ENCODE measurements at regions not wholly inside any gene's neighbourhood (a gene's known extent, or its start where the extent isn't known, plus 50 kb on each side); places are given as distances from the start of the nearest gene placed in this dataset.

DNA sequence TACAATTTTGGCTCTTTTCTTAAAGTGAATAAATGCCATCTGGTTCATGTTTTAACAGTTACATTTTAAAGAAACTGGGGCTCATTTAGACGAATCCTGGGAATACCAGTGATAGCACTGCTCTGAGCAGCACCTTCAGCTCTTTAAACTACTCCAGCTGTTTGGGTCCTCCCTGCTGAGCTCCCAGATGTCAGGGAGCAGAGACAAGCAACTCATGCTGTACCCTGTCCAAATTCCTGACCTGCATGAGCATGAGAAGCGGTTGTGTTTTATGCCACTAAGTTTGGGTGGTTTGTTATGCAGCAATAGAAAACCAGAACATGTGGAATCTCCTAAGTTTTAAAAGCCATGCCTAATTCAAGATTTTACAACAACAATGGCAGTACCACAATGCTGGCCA, 90.0 kb downstream of the FDX1 start:
- in situ Hi-C loops (cut with MboI), result no loop called here
- H3K36me3 ChIP-seq (ENCODE audit: control insufficient read depth, insufficient read depth, low read length), result no peaks in the 10 kb centered on the region
- CTCF ChIA-PET (ENCODE audit: low intra/inter-chr PET ratio), result no interaction called here
- peaks cover 0 to 4% of the 10 kb centered on the region in 2 experiments; a peak in 1 of 5 replicates for H3K27me3 ChIP-seq (ENCODE audit: control insufficient read depth in 2 of 2, insufficient read depth in 2 of 2, low read length in 2 of 2)
- 0% methylated on average over 2 of the region's 2 CpGs for WGBS (ENCODE audit: insufficient coverage, low coverage, missing lambda C conversion rate)
- H3K4me1 ChIP-seq (replicated peaks in 1 of 2; ENCODE audit: control insufficient read depth in 2 of 2, insufficient read depth in 2 of 2, low read length in 2 of 2), result no peaks in the 10 kb centered on the region
- H3K9ac ChIP-seq (ENCODE audit: insufficient read depth in 1 of 2, low read depth in 2 of 2, low read length in 2 of 2), result no peak overlapping the region
- TF ChIP-seq POLR2AphosphoS5 (IDR thresholded peaks at IDR 0.05; ENCODE audit: control insufficient read depth, insufficient read depth, low read depth, low read length) (no peak), MECOM (CRISPR knock-in tag; IDR thresholded peaks at IDR 0.05) (no peak), HCFC1 (IDR thresholded peaks at IDR 0.05; ENCODE audit: low read depth, low read length) (no peak), NCOA6 (IDR thresholded peaks at IDR 0.05) (no peak), ZKSCAN8 (CRISPR knock-in tag; IDR thresholded peaks at IDR 0.05) (no peak)
- TF ChIP-seq, protein P1, sequence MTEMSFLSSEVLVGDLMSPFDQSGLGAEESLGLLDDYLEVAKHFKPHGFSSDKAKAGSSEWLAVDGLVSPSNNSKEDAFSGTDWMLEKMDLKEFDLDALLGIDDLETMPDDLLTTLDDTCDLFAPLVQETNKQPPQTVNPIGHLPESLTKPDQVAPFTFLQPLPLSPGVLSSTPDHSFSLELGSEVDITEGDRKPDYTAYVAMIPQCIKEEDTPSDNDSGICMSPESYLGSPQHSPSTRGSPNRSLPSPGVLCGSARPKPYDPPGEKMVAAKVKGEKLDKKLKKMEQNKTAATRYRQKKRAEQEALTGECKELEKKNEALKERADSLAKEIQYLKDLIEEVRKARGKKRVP (CRISPR knock-in tag; IDR thresholded peaks at IDR 0.05), result no peak
- ATAC-seq, result no peak
- intact Hi-C loops (cut with micrococcal nuclease), result loop anchor here (10.0 kb wide), 1 partner anchor 315 kb away; no protein-coding TSS in a partner anchor
- no peaks in the 10 kb centered on the region for H4K20me1 ChIP-seq (replicated peaks; ENCODE audit: control insufficient read depth, insufficient read depth, low read length)
- no peak for FAIRE-seq
- DNase-seq (ENCODE audit: extremely low read depth in 1 of 4, low spot score in 3 of 4), result no peak
- no peak overlapping the region for H2AFZ ChIP-seq (ENCODE audit: low read depth, low read length)
- no peak overlapping the region for H3K4me2 ChIP-seq (ENCODE audit: insufficient read depth, low read length)
- H3K79me2 ChIP-seq (ENCODE audit: control insufficient read depth, insufficient read depth, low read length), result no peaks in the 10 kb centered on the region
- no TSS peak for BruUV-seq (replicated peaks)
- no peak overlapping the region for H3K4me3 ChIP-seq
- H3K27ac ChIP-seq (ENCODE audit: extremely low read depth, low read depth, low read length), result no peak overlapping the region
- no peaks in the 10 kb centered on the region for H3K9me1 ChIP-seq (ENCODE audit: control insufficient read depth, insufficient read depth, low read length)
- POLR2A ChIA-PET, result no interaction called here
- no peaks in the 10 kb centered on the region for H3K9me3 ChIP-seq (replicated peaks; ENCODE audit: control insufficient read depth, insufficient read depth, low read depth, low read length)

DNA sequence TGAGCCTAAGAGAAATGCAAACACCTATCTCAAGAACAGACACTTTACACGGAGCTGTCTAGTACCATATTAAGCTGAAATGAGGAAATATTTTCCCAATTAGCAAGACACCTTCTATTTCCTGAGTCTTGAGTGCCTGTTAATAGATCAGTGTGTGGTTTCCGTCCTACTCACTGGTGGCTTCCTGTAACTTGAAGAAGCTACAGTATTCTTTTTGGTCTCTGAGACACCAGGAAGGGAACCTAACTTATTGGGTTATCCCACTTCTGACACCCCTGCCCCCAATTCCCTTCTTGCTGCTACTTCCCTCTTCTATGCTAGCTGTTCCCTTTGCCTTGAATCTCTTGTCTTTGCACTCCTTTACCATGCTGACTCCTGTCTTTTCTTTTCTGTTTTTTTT, 92.7 kb downstream of the FDX1 start:
- intact Hi-C loops (cut with micrococcal nuclease) (loop anchor here (10.0 kb wide), 1 partner anchor 318 kb away; no protein-coding TSS in a partner anchor), in situ Hi-C loops (cut with MboI) (no loop called here)
- Histone ChIP-seq H2AFZ (ENCODE audit: low read depth, low read length) (no peak overlapping the region), H3K27ac (ENCODE audit: extremely low read depth, low read depth, low read length) (no peak overlapping the region), H3K36me3 (ENCODE audit: control insufficient read depth, insufficient read depth, low read length) (no peaks in the 10 kb centered on the region), H3K9me3 (replicated peaks; ENCODE audit: control insufficient read depth, insufficient read depth, low read depth, low read length) (no peaks in the 10 kb centered on the region), H4K20me1 (replicated peaks; ENCODE audit: control insufficient read depth, insufficient read depth, low read length) (no peaks in the 10 kb centered on the region), H3K4me3 (no peak overlapping the region), H3K4me1 (replicated peaks in 1 of 2; ENCODE audit: control insufficient read depth in 2 of 2, insufficient read depth in 2 of 2, low read length in 2 of 2) (no peaks in the 10 kb centered on the region), H3K79me2 (ENCODE audit: control insufficient read depth, insufficient read depth, low read length) (no peaks in the 10 kb centered on the region), H3K27me3 (ENCODE audit: control insufficient read depth in 2 of 2, insufficient read depth in 2 of 2, low read length in 2 of 2) (no peaks in the 10 kb centered on the region), H3K9me1 (ENCODE audit: control insufficient read depth, insufficient read depth, low read length) (no peaks in the 10 kb centered on the region), H3K4me2 (ENCODE audit: insufficient read depth, low read length) (no peak overlapping the region), H3K9ac (ENCODE audit: insufficient read depth in 1 of 2, low read depth in 2 of 2, low read length in 2 of 2) (no peak overlapping the region)
- DNase-seq (ENCODE audit: extremely low read depth in 1 of 4, low spot score in 3 of 4) (peak in 1 of 4 experiments; percentile 3), ATAC-seq (no peak), FAIRE-seq (no peak)
- no TSS peak for BruUV-seq (replicated peaks)
- POLR2A ChIA-PET, result interaction anchor here (0.6 kb wide), 1 partner anchor 37 kb away, joined by 5 read pairs; no protein-coding TSS in a partner anchor
- CTCF ChIA-PET (ENCODE audit: low intra/inter-chr PET ratio), result no interaction called here
- WGBS (ENCODE audit: insufficient coverage, low coverage, missing lambda C conversion rate), result 0% methylated on average over 2 of the region's 2 CpGs
- TF ChIP-seq BRD4 (IDR thresholded peaks at IDR 0.05) (no peak), OTX1 (CRISPR knock-in tag; IDR thresholded peaks at IDR 0.05) (no peak), FOXP1 (CRISPR knock-in tag; IDR thresholded peaks at IDR 0.05) (no peak)
- TF ChIP-seq, protein P2, sequence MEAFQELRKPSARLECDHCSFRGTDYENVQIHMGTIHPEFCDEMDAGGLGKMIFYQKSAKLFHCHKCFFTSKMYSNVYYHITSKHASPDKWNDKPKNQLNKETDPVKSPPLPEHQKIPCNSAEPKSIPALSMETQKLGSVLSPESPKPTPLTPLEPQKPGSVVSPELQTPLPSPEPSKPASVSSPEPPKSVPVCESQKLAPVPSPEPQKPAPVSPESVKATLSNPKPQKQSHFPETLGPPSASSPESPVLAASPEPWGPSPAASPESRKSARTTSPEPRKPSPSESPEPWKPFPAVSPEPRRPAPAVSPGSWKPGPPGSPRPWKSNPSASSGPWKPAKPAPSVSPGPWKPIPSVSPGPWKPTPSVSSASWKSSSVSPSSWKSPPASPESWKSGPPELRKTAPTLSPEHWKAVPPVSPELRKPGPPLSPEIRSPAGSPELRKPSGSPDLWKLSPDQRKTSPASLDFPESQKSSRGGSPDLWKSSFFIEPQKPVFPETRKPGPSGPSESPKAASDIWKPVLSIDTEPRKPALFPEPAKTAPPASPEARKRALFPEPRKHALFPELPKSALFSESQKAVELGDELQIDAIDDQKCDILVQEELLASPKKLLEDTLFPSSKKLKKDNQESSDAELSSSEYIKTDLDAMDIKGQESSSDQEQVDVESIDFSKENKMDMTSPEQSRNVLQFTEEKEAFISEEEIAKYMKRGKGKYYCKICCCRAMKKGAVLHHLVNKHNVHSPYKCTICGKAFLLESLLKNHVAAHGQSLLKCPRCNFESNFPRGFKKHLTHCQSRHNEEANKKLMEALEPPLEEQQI (IDR thresholded peaks at IDR 0.05), result no peak
- TF ChIP-seq, protein P3, sequence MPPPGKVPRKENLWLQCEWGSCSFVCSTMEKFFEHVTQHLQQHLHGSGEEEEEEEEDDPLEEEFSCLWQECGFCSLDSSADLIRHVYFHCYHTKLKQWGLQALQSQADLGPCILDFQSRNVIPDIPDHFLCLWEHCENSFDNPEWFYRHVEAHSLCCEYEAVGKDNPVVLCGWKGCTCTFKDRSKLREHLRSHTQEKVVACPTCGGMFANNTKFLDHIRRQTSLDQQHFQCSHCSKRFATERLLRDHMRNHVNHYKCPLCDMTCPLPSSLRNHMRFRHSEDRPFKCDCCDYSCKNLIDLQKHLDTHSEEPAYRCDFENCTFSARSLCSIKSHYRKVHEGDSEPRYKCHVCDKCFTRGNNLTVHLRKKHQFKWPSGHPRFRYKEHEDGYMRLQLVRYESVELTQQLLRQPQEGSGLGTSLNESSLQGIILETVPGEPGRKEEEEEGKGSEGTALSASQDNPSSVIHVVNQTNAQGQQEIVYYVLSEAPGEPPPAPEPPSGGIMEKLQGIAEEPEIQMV (tag; conservative IDR thresholded peaks at IDR 0.05; ENCODE audit: low read depth), result no peak
